ENCODE measurements at regions not wholly inside any gene's neighbourhood (a gene's known extent, or its start where the extent isn't known, plus 50 kb on each side); places are given as distances from the start of the nearest gene placed in this dataset.
A peak's percentile ranks its signal among the peaks of the same experiment; 100 is the strongest.

DNA sequence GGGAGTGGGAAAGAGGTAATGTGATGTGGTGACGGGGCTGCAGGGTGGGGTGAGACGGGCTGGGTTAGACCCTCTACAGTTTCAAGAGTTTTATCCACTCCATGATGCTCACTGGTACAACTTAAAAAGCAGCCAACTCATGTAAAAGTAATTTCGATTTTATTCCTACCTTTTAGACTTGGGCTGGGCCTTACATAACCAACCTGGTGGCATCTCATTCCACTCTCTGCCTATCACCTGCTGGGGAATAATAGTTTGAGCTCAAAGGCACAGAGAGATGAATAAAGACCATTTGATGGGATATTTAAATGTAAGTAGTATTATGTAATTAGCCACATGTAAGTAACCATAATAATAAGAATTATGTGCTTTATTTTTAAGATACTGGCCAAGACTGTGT, 366.0 kb upstream of the RNF32 start:
- no peak for DNase-seq

DNA sequence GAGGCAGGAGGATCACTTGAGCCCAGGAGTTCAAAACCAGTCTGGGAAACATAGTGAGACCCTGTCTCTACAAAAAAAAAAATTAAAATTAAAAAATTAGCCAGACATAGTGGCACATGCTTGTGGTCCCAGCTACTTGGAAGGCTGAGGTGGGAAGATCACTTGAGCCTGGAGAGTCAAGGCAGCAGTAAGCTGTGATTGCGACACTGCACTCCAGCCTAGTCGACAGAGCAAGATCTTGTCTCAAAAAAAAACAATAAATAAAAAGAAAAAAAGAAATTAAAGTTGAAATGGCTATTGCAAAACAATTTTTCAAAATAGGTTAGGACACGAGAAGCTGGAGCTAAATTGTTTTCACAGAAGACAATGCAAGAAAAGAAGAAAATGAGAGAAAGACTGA, 379.0 kb upstream of the RNF32 start:
- DNase-seq = no peak

- DNase-seq = no peak
Measured at GRCh38 chr7:156257904-156258303, 382.7 kb upstream of the RNF32 start.

DNA sequence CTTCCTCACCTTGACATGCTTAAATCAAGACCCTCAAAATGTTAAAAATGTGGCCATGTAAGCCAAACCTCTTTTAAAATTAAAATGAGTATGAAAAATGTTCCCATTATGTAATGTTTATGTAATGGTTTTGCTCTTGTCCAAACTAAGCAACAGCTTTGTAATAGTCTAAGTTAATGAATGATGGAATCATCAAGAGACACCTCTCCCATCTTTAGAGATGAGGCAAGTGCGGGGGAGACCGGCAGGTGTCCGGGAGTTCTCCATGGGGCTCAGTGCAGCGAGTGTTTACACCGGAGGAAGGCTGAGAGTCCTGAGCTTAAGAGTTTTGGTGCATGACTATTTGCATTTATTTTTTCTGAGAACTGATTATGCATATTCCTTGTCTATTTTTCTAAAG, 384.9 kb upstream of the RNF32 start:
- DNase-seq = no peak

DNA sequence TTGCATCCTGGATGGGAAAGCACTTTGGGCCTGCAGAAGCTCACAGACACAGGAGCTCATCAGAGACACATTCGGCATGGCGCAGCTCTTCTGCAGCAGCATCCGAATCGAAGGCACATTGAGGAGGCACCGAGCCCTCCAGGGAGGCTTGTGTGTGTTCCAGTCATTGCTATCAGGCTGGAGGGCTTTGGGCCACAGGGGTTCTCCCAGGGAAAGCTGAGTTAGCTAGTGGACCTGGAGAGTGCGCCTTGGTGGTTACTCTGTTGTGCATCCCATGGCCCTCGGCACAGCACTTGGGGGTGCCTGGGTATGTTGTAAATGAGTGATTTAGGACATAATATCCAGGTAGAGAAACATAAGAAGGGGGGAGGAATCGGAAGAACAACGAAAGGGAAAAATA, 388.7 kb upstream of the RNF32 start:
- no peak for DNase-seq

DNA sequence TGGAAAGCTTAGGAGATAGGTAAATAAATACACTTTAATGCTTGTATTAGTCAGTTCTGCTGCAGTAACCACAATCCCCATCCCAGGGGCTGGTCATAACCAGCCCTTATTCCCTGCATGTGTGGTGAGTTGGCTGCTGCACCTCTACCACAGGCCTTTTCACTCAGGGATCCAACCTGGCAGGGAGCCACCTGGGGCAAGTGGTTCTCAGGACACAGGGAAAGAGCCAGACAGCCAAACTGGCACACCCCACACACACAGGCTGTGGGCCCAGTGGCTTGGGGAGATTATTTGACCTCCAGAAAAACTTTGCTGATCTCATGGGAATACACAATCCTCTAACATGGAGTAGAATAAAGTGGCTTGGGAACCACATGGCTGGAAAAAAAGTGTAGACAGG, 400.0 kb upstream of the RNF32 start:
- no peak for DNase-seq

DNA sequence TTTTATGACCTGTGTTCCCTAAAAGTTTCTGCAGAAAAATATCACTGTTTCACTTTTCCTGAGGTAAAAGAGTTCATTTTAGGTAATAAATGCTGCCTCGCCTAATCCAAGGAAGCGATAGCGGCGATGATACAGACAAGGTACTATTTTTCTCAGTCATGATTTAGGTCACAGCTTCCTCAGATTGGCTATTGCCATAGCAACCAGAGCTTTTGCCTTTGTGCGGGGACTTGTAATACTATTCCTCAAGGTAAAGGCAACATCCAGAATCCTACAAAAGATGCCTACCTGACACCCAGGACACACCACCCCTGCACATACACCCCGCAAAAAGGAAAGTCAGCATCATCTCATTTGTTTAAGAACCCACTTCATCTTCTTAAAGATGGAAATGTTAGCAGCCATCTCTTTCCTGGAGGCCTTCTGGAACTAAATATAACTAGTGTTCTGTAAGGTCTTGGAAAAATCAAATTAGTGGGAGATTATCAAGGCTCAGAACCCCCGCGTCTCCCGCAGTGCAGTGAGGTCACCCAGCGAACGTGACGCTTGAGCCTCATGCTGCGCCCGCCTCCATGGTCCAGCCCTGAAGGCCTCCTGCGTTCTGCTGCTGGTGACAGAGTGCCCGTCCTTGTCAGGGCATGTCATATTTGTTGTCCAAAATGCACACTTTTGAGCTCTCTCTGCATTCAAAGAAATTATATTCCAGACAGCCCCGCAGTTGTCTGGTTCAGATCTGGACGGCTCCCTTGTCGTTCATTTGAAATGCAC, 402.0 kb upstream of the RNF32 start:
- no peak for DNase-seq

DNA sequence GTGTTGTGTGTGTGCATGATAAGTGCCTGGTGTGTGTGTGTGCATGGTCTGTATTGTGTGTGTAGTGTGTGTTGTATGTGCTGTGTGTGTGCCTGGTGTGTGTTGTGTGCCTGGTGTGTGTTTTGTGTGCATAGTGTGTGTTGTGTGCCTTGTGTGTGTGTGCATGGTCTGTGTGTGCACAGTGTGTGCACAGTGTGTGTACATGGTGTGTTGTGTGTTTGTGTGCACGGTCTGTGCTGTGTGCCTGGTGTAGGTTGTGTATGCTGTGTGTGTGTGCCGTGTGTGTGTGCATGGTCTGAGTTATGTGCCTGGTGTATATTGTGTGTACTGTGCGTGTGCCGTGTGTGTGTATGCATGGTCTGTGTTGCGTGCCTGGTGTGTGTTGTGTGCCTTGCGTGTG, 403.0 kb upstream of the RNF32 start:
- no peak for DNase-seq

DNA sequence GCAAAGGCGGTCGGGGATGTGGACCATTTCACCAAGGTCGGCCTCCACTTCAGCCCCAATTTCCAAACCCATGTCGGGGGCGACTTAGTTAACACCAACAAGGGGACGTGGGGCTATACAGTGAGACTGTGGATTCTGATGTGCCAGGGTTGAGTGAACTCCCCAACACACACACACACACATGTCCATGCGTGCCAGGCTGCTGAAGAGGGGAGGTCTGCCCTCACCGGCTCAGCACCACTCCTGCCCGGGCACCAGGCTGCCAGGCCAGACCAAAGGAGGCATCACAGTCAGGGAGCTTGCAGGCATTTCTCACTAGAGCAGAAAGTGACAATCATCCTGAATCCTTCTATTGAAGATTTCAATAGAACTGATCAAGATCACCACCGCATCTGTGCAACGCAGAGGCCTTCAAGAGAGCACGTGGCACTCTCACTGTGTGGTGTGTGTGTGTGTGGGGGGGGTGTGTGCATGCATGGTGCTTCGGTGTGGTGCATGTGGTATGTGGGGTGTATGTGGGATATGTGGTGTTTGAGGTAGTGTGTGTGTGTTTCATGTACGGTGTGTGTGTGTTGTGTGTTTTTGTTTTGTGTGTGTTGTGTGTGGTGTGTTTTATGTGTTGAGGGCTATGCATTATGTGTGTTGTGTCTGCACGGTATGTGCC, 403.5 kb upstream of the RNF32 start:
- no peak for DNase-seq

DNA sequence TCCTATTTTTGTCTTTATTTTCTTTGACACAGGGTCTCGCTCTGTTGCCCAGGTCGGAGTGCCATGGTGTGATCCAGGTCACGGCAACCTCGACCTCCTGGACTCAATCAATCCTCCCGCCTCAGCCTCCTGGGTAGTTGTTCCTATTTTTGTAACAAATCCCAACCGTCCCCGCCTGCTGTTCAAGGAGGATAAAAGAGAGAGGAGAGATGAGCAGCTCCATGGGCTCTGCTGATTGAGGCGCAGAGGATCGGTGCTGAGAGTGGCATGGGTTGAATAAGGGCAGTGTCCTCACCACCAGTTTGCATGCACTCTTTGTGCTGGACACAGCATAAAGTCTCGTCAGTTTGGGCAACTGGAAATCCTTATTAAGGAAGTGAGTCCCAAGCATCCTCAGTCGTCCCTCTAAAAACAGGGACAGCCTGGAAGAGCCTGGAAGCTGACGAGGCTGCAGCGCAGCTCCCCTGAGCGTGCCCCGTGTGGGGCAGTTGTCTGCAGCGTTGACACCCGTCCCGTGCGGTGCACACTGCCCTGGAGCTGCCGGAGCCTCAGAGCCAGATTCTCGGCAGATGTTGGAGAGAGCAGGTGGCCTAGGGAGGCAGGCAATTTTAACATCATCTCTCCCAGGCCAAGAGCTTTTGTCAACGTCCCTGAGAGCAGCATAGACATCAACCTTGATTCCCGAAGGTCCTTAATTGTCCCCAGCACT, 404.2 kb upstream of the RNF32 start:
- DNase-seq = no peak

DNA sequence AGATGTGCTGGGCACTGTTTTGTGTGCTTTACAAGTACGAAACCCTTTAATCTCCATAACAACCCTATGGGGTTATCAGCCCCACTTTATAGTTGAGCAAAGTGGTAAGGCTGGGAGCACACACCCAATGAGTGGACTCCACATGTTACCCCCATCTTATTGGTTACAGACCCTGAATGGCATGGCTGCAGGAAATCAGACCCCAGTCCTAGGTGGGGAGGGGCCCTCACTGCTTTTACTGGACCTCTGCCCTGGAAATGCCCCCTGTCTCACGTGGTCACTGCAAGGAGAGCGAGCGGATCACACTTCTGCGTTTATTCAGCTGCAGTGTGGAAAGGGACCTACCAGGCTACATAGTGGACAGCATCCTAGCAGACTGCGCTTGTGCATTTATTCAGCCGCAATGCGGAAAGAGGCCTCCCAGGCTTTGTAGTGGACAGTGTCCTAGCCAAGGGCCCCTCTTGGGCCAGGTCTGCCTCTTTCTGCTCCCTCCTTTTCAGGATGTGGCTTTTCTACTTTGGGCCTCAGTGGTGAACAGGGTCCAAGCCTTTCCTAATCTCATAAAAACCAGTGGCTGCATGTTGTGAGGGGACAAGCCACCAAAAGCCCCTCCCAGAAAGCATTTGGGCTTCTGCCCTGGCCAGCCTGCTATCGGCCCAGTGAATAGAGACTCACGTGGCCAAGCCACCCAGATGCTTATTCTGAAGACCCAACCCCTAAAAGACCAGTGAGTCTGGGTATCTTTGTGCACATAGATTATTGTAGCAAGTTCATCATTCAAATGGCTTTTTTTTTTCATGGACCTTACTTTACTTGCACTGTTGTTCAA, 405.7 kb upstream of the RNF32 start:
- DNase-seq = no peak

DNA sequence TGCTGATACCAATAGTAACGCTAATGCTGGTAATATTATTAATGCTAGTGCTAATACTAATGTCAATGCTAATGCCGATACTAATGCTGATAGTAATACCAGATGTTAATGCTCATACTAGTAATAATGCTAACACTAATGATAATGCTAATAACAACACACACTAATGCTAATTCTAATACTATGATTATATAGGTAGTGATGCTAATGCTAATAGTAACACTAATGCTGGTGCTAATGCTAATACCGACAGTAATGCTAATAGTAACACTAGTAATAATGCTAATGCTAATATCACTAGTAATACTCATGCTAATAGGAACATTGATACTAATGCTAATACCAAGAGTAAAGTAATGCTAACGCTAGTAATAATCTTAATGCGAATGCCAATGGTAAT, 406.4 kb upstream of the RNF32 start:
- no peak for DNase-seq

GRCh38 chr7:156232931-156233705, 407.5 kb upstream of the RNF32 start:
- peak in 1 of 2 experiments; percentile 22 for DNase-seq

- no peak for DNase-seq
Measured at GRCh38 chr7:156230576-156230975, 410.0 kb upstream of the RNF32 start.

DNA sequence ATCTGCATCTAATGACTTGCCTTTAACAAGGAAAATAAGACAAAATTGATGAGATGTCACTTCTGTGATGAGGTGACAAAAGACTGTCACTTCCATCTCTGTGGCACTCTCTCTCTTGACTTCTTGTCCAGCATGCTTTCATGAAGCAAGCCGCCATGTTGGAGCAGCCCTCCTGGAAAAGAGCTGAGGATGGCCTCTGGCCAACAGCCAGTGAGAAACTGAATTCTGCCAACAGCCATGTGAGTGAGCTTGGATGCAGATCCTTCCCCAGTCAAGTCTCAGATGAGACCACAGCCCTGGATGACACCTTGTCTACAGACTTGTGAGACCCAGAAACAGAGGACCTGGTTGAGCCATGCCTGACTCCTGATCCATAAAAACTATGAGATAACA, 412.6 kb upstream of the SHH start:
- DNase-seq = no peak

- no peak for DNase-seq
Measured at GRCh38 chr7:156223935-156224832, 411.9 kb upstream of the SHH start.

GRCh38 chr7:156222611-156223010, 410.3 kb upstream of the SHH start:
- no peak for DNase-seq

DNA sequence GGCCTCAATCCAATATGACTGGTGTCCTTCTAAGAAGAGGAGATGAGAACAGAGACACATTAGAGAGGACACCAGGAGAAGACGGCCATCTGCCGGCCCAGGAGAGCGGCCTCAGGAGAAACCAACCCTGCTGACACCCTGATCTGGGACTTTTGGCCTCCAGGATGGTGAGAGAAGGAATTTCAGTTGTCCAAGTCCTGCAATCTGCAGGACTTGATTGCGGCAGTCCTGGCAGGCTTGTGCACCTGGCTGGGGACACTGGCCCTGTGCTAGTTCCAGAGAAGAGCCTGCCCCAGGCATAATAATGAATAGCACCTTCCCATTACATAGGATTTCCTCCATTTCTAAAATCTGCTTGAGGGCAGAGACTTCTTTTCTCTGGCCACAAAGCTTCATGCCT, 409.9 kb upstream of the SHH start:
- no peak for DNase-seq

DNA sequence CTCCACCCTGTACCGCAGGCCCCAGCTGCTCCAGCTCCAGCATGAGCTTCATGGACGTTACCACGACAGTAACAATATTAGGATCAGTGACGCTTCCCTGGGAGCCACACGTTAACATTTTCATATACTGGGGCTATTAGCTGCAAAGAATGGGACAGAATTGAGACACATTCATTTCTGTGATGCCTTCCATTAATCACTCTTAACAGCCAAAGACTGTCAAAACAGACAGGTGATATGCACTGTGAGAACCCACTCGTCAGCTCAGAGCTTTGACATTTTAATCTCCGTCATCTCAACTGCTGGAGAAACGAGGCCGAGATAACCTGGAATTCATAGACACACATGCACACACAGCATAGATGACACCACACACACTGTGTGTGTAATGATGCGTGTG, 408.4 kb upstream of the SHH start:
- DNase-seq = no peak

DNA sequence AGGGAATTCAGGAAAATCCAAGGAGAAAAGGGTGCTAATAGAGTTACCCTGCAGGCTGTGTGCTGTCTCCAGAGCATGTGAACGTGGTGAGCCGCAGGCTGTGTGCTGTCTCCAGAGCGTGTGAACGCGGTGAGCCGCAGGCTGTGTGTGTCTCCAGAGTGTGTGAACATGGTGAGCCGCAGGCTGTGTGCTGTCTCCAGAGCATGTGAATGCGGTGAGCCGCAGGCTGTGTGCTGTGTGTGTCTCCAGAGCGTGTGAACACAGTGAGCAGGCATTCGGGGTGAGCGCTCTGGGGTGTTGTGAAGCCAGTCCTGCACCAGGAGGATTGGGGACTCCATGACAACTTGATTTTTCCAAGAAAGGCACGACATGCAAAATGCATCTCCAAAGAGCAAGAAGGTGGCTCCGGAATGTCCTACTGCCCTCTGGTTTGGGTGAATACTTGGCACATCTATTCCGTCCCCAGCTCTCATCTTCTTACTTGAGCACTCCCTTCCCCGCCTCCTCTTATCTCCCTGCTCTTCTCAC, 407.9 kb upstream of the SHH start:
- DNase-seq = no peak
